ENCODE measurements at regions not wholly inside any gene's neighbourhood (a gene's known extent, or its start where the extent isn't known, plus 50 kb on each side); places are given as distances from the start of the nearest gene placed in this dataset.
A peak's percentile ranks its signal among the peaks of the same experiment; 100 is the strongest.

DNA sequence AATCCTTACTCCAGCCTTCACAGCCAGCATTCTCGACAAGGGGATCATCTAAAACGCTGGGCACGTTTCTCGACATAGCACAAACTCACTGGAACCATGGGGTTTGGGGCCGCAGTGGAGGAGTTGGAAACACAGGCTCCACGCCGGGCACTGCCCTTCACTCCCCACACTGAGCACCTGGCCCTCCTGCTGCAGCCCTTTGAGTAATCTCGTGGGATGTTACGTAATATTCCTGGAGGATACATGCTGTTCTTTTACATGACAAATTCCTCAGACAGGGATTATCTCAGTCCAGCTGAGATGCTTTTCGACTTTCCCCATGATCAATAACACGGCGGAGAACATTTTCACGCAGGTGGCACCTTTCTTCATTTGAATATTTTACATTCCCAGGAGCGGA is 408.0 kb downstream of the SHANK2 start:
- Histone ChIP-seq H2AK5ac (ENCODE audit: insufficient read length, low read length) (no peak overlapping the region), H2BK12ac (ENCODE audit: insufficient read length, low read depth, low read length) (no peak overlapping the region), H3K79me2 (ENCODE audit: insufficient read depth, low read length) (no peaks in the 10 kb centered on the region), H3K27me3 (ENCODE audit: insufficient read depth, low read length) (no peaks in the 10 kb centered on the region), H3K4me1 (ENCODE audit: insufficient read depth, low read length) (no peaks in the 10 kb centered on the region), H3K79me1 (ENCODE audit: insufficient read depth, low read depth, low read length, poor library complexity, severe bottlenecking) (no peaks in the 10 kb centered on the region), H2AFZ (ENCODE audit: low read length) (no peak overlapping the region), H3K9ac (ENCODE audit: extremely low read depth, insufficient read length, low read length) (no peak overlapping the region), H3K56ac (ENCODE audit: insufficient read length, low read depth, low read length) (no peak overlapping the region), H3T11ph (ENCODE audit: low read length) (no peak overlapping the region), H3K4me2 (ENCODE audit: insufficient read depth, insufficient read length, low read length) (no peak overlapping the region), H4K8ac (replicated peaks; ENCODE audit: insufficient read length, low read depth, low read length) (no peak overlapping the region), H3K27ac (ENCODE audit: insufficient read length, low read depth, low read length) (no peak overlapping the region), H3K9me3 (ENCODE audit: control insufficient read depth, low read depth, low read length) (no peaks in the 10 kb centered on the region), H4K20me1 (ENCODE audit: control insufficient read depth, insufficient read depth, insufficient read length) (no peaks in the 10 kb centered on the region), H3K23ac (ENCODE audit: insufficient read length, low read depth, low read length) (no peak overlapping the region), H2BK15ac (ENCODE audit: low read depth, low read length) (no peak overlapping the region), H2BK20ac (ENCODE audit: low read depth, low read length, poor library complexity, severe bottlenecking) (no peak overlapping the region), H3K18ac (ENCODE audit: insufficient read length, low read depth, low read length) (no peak overlapping the region), H4K5ac (ENCODE audit: insufficient read length, low read depth, low read length) (no peak overlapping the region), H4K91ac (ENCODE audit: insufficient read length, low read depth, low read length) (no peak overlapping the region), H3K14ac (ENCODE audit: insufficient read depth, low read length) (no peak overlapping the region), H2BK5ac (ENCODE audit: insufficient read length, low read length) (no peak overlapping the region), H2BK120ac (ENCODE audit: low read depth, low read length, poor library complexity, severe bottlenecking) (no peak overlapping the region), H3K23me2 (ENCODE audit: insufficient read length, low read depth, low read length, poor library complexity, severe bottlenecking) (no peaks in the 10 kb centered on the region), H3K4ac (ENCODE audit: low read depth, low read length) (no peak overlapping the region)
- no peaks in the 10 kb centered on the region; the same call in 1 of the 2 replicates for H3K27me3 Mint-ChIP-seq (ENCODE audit: low read depth)
- WGBS (ENCODE audit: extremely low coverage, insufficient read length, low lambda C conversion rate) = no CpG with 5 or more reads among the region's 14 CpGs
- TF ChIP-seq CTCF (conservative IDR thresholded peaks at IDR 0.05) = no peak
- peaks cover 0 to 3% (median 0%) of the 10 kb centered on the region in 3 experiments; a peak in 1 of 7 replicates for H3K36me3 Mint-ChIP-seq (ENCODE audit: insufficient read depth in 1 of 3, low read depth in 3 of 3)
- no peaks in the 10 kb centered on the region for H3K9me3 Mint-ChIP-seq
- H3K27ac Mint-ChIP-seq = peak overlapping the region in 2 of 3 experiments; percentile 0 to 6; a peak in 3 of 7 replicates
- peak overlapping the region in 1 of 2 experiments; percentile 2; a peak in 1 of 5 replicates for H3K4me3 Mint-ChIP-seq
- DNase-seq = no peak
- H3K4me1 Mint-ChIP-seq = peaks cover 8 to 23% of the 10 kb centered on the region in 2 experiments
